ENCODE measurements at regions not wholly inside any gene's neighbourhood (a gene's known extent, or its start where the extent isn't known, plus 50 kb on each side); places are given as distances from the start of the nearest gene placed in this dataset.

DNA sequence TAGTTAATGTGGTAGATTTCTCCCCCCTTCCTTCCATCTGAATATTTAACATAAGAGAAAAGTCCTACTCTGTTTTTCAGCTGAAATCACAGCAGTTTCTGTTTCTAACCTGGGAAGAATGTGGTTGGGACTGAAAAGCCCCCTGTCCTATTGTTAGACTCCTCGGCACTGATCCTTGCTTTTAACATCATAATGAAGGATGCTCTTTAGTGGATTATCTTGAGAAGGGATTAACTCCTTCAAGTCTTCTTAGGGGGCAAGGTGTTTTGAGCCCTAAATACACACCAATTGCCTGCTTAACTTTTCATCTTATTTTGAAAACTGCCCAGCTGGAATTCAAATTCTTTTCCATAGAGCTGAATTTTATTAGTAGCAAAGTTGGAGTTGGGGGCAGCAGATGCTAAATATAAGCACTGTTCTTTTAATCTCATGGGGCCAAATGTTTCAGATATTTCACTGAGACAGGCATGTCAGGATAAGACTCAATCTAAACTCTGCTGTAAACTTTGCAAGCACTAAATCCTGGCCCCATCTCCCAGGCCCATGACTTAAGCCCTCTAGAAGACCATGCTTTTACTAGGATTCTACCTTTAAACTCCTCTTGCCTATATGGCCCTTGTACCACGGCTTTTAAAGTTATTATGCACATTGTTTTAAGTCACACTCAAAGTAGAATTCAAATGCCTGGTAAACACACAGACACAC, 243.2 kb upstream of the NR2F2 start:
- TF ChIP-seq CTCF (IDR thresholded peaks at IDR 0.05; ENCODE audit: unreplicated experiment), result no peak
- no peaks in the 10 kb centered on the region for H3K36me3 Mint-ChIP-seq (ENCODE audit: insufficient read depth, unreplicated experiment)
- no peak for DNase-seq (ENCODE audit: unreplicated experiment)
- ChIA-PET CTCF (no interaction called here), POLR2A (no interaction called here)
- no peaks in the 10 kb centered on the region for H3K27me3 Mint-ChIP-seq (ENCODE audit: insufficient read depth, unreplicated experiment)
- no peak overlapping the region for H3K4me3 Mint-ChIP-seq (ENCODE audit: unreplicated experiment)
- BruUV-seq (replicated peaks), result no TSS peak
- H3K4me1 Mint-ChIP-seq (ENCODE audit: insufficient read depth, unreplicated experiment), result no peaks in the 10 kb centered on the region
- intact Hi-C loops (cut with micrococcal nuclease), result no loop called here
- no peak overlapping the region for H3K27ac Mint-ChIP-seq (ENCODE audit: low read depth, unreplicated experiment)
- no peaks in the 10 kb centered on the region for H3K9me3 Mint-ChIP-seq (ENCODE audit: unreplicated experiment)

- intact Hi-C loops (cut with micrococcal nuclease), result no loop called here
- Mint-ChIP-seq H3K4me3 (ENCODE audit: unreplicated experiment) (no peak overlapping the region), H3K27ac (ENCODE audit: low read depth, unreplicated experiment) (no peak overlapping the region), H3K4me1 (ENCODE audit: insufficient read depth, unreplicated experiment) (no peaks in the 10 kb centered on the region), H3K36me3 (ENCODE audit: insufficient read depth, unreplicated experiment) (no peaks in the 10 kb centered on the region), H3K27me3 (ENCODE audit: insufficient read depth, unreplicated experiment) (no peaks in the 10 kb centered on the region), H3K9me3 (ENCODE audit: unreplicated experiment) (no peaks in the 10 kb centered on the region)
- BruUV-seq (replicated peaks), result no TSS peak
- POLR2A ChIA-PET, result no interaction called here
- TF ChIP-seq CTCF (IDR thresholded peaks at IDR 0.05; ENCODE audit: unreplicated experiment), result no peak
- no peak for DNase-seq (ENCODE audit: unreplicated experiment)
- CTCF ChIA-PET, result no interaction called here
Observed at GRCh38 chr15:96088650-96089049, 241.8 kb upstream of the NR2F2 start.

DNA sequence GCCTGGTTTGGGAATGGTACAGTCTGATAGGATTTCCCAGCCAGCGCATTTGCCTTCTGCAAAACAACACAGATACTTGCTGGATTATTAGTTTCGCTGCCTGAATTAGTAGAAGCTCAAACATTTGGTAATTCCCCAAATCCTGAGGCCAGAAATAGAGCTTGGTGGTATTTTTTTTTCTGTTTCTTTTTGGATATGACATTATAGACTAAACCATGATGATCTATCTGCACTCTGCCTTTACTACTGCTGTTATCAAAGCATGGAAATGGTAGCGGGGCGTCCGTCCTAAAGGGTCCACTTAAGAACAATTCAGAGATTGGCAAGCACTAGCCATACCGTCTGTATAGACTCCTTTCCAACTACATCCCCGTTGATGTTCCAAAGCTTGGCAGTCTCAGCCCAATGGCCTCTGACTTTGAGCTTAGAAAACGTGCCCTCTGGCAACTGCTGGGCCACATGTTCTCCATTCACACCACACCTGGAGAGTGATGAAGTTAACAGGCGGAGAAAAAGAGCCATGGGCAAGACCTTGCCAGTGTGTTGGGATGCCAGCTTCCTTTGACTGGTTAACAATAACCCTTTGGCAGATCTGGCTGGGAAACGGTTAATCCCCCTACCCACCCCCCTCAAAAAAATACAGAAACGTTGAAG, 241.0 kb upstream of the NR2F2 start:
- H3K27ac Mint-ChIP-seq (ENCODE audit: low read depth, unreplicated experiment), result no peak overlapping the region
- H3K4me1 Mint-ChIP-seq (ENCODE audit: insufficient read depth, unreplicated experiment), result no peaks in the 10 kb centered on the region
- CTCF ChIA-PET, result no interaction called here
- POLR2A ChIA-PET, result no interaction called here
- H3K36me3 Mint-ChIP-seq (ENCODE audit: insufficient read depth, unreplicated experiment), result no peaks in the 10 kb centered on the region
- DNase-seq (ENCODE audit: unreplicated experiment), result no peak
- no peak overlapping the region for H3K4me3 Mint-ChIP-seq (ENCODE audit: unreplicated experiment)
- no peaks in the 10 kb centered on the region for H3K9me3 Mint-ChIP-seq (ENCODE audit: unreplicated experiment)
- intact Hi-C loops (cut with micrococcal nuclease), result no loop called here
- no TSS peak for BruUV-seq (replicated peaks)
- no peak for TF ChIP-seq CTCF (IDR thresholded peaks at IDR 0.05; ENCODE audit: unreplicated experiment)
- H3K27me3 Mint-ChIP-seq (ENCODE audit: insufficient read depth, unreplicated experiment), result no peaks in the 10 kb centered on the region

GRCh38 chr15:96092186-96092585, 238.3 kb upstream of the NR2F2 start:
- Mint-ChIP-seq H3K4me3 (ENCODE audit: unreplicated experiment) (no peak overlapping the region), H3K4me1 (ENCODE audit: insufficient read depth, unreplicated experiment) (no peaks in the 10 kb centered on the region), H3K9me3 (ENCODE audit: unreplicated experiment) (no peaks in the 10 kb centered on the region), H3K27ac (ENCODE audit: low read depth, unreplicated experiment) (no peak overlapping the region), H3K27me3 (ENCODE audit: insufficient read depth, unreplicated experiment) (no peaks in the 10 kb centered on the region), H3K36me3 (ENCODE audit: insufficient read depth, unreplicated experiment) (no peaks in the 10 kb centered on the region)
- ChIA-PET CTCF (no interaction called here), POLR2A (interaction anchor here (1.4 kb wide), 1 partner anchor 10 kb away, joined by 3 read pairs; no protein-coding TSS in a partner anchor)
- no TSS peak for BruUV-seq (replicated peaks)
- DNase-seq (ENCODE audit: unreplicated experiment), result no peak
- TF ChIP-seq CTCF (IDR thresholded peaks at IDR 0.05; ENCODE audit: unreplicated experiment), result no peak
- intact Hi-C loops (cut with micrococcal nuclease), result no loop called here

All from MCF 10A (cell line).